GM12878 (cell line): ENCODE measurements at regions not wholly inside any gene's neighbourhood (a gene's known extent, or its start where the extent isn't known, plus 50 kb on each side); places are given as distances from the start of the nearest gene placed in this dataset.

Source experiments
- ATF2 ChIP-seq: IDR thresholded peaks from 2 replicates; pipeline ENCODE4 v1.6.1; 2012; ENCODE audit warnings: low read length, inconsistent platforms
- ATF7 ChIP-seq: fragments of 450-650 bp; IDR thresholded peaks from 2 replicates; pipeline ENCODE4 v1.6.1; 2016; ENCODE audit warnings: low read depth, mild to moderate bottlenecking
- BCL11A ChIP-seq: IDR thresholded peaks from 2 replicates; pipeline ENCODE4 v1.6.1; 2011; ENCODE audit warnings: low read depth, low read length
- CBFB ChIP-seq: IDR thresholded peaks from 2 replicates; pipeline ENCODE4 v1.6.1; 2016; ENCODE audit warnings: antibody characterized with exemption, low read depth
- CREM ChIP-seq: IDR thresholded peaks from 2 replicates; pipeline ENCODE4 v1.6.1; 2014; ENCODE audit warnings: antibody characterized with exemption, low read depth
- CTCF ChIP-seq, 3 experiments: IDR thresholded peaks in 2 of 3; conservative IDR thresholded peaks in 1 of 3; 2 replicates each; pipeline ENCODE4 v1.5.1; 2011; ENCODE audit warnings: low read depth in 3 of 3, low read length in 3 of 3, mild to moderate bottlenecking in 3 of 3, control low read depth in 2 of 3, moderate library complexity in 2 of 3, inconsistent platforms in 1 of 3, mixed read lengths in 1 of 3; ENCODE audit not compliant: control insufficient read depth in 2 of 3, insufficient read depth in 1 of 3; ENCODE audit errors: extremely low read depth in 1 of 3
- EP300 ChIP-seq, 2 experiments: fragments of 150-350 bp in 1 of 2; IDR thresholded peaks; 2 replicates each; pipeline ENCODE4 v1.6.1; 2011 to 2012; ENCODE audit warnings: low read depth in 2 of 2, low read length in 2 of 2, borderline replicate concordance in 1 of 2, improper control_type of control experiment in 1 of 2, inconsistent platforms in 1 of 2; ENCODE audit not compliant: control insufficient read depth in 1 of 2
- EZH2 ChIP-seq: IDR thresholded peaks from 2 replicates; pipeline ENCODE4 v1.6.1; 2012; ENCODE audit warnings: low read depth, mild to moderate bottlenecking, control low read depth, inconsistent platforms, low read length, borderline replicate concordance; ENCODE audit not compliant: control insufficient read depth
- HDAC6 ChIP-seq: fragments of 200-600 bp; sonication (generic); IDR thresholded peaks from one replicate; pipeline ENCODE4 v1.8.0; 2017; ENCODE audit warnings: antibody characterized with exemption; ENCODE audit not compliant: unreplicated experiment
- NRF1 ChIP-seq: conservative IDR thresholded peaks from 2 replicates; pipeline ENCODE4 v1.6.1; 2011; ENCODE audit warnings: mild to moderate bottlenecking, low read depth, low read length, improper control_type of control experiment
- USF2 ChIP-seq: IDR thresholded peaks from 2 replicates; pipeline ENCODE4 v1.6.1; 2011; ENCODE audit warnings: low read depth, low read length, improper control_type of control experiment, borderline replicate concordance
- ZBTB33 ChIP-seq: fragments of 450-650 bp; IDR thresholded peaks from 2 replicates; pipeline ENCODE4 v1.6.1; 2017; ENCODE audit warnings: mild to moderate bottlenecking
- TF ChIP-seq, protein P1 (sequence below): IDR thresholded peaks from 2 replicates; pipeline ENCODE4 v1.6.1; 2012; ENCODE audit warnings: low read depth, low read length, improper control_type of control experiment
- TF ChIP-seq, protein P2 (sequence below): IDR thresholded peaks from 2 replicates; pipeline ENCODE4 v1.6.1; 2012; ENCODE audit warnings: mild to moderate bottlenecking, low read depth, low read length

DNA sequence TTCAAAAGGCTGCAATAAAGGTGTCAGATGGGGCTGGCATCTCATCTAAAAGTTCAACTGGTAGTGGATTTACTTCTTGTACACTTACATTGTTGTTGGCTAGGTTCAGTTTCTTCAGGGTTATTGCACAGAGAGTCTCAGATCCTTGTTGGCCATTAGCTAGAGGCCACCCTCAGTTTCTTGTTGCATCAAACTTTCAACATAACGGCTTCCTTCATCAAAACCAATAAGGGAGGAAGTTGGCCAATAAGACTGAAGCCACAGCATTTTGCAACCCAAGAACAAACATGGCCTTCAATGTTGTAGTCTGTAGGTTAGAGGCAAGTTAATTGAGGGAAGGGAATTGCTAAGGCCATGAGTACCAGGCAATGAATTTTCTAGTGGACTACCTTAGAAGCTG is 218.0 kb downstream of the ZBBX start:
- TF ChIP-seq, protein P1, sequence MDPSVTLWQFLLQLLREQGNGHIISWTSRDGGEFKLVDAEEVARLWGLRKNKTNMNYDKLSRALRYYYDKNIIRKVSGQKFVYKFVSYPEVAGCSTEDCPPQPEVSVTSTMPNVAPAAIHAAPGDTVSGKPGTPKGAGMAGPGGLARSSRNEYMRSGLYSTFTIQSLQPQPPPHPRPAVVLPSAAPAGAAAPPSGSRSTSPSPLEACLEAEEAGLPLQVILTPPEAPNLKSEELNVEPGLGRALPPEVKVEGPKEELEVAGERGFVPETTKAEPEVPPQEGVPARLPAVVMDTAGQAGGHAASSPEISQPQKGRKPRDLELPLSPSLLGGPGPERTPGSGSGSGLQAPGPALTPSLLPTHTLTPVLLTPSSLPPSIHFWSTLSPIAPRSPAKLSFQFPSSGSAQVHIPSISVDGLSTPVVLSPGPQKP = no peak
- TF ChIP-seq CTCF (IDR thresholded peaks at IDR 0.05 in 2 of 3, conservative IDR thresholded peaks at IDR 0.05 in 1 of 3; ENCODE audit: control insufficient read depth in 2 of 3, extremely low read depth in 1 of 3, insufficient read depth in 1 of 3, low read depth in 3 of 3, low read length in 3 of 3) = no peak
- no peak for TF ChIP-seq EZH2
- no peak for TF ChIP-seq ZBTB33
- no peak for TF ChIP-seq ATF7
- TF ChIP-seq CBFB = no peak
- TF ChIP-seq EP300 (IDR thresholded peaks at IDR 0.05; ENCODE audit: borderline replicate concordance in 1 of 2, control insufficient read depth in 1 of 2, low read depth in 2 of 2, low read length in 2 of 2) = no peak
- TF ChIP-seq CREM = no peak
- no peak for TF ChIP-seq NRF1
- no peak for TF ChIP-seq USF2
- TF ChIP-seq BCL11A = no peak
- TF ChIP-seq, protein P2, sequence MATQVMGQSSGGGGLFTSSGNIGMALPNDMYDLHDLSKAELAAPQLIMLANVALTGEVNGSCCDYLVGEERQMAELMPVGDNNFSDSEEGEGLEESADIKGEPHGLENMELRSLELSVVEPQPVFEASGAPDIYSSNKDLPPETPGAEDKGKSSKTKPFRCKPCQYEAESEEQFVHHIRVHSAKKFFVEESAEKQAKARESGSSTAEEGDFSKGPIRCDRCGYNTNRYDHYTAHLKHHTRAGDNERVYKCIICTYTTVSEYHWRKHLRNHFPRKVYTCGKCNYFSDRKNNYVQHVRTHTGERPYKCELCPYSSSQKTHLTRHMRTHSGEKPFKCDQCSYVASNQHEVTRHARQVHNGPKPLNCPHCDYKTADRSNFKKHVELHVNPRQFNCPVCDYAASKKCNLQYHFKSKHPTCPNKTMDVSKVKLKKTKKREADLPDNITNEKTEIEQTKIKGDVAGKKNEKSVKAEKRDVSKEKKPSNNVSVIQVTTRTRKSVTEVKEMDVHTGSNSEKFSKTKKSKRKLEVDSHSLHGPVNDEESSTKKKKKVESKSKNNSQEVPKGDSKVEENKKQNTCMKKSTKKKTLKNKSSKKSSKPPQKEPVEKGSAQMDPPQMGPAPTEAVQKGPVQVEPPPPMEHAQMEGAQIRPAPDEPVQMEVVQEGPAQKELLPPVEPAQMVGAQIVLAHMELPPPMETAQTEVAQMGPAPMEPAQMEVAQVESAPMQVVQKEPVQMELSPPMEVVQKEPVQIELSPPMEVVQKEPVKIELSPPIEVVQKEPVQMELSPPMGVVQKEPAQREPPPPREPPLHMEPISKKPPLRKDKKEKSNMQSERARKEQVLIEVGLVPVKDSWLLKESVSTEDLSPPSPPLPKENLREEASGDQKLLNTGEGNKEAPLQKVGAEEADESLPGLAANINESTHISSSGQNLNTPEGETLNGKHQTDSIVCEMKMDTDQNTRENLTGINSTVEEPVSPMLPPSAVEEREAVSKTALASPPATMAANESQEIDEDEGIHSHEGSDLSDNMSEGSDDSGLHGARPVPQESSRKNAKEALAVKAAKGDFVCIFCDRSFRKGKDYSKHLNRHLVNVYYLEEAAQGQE = no peak
- no peak for TF ChIP-seq ATF2
- no peak for TF ChIP-seq HDAC6
